Ovary (tissue), 7 donors: ENCODE measurements at regions not wholly inside any gene's neighbourhood (a gene's known extent, or its start where the extent isn't known, plus 50 kb on each side); places are given as distances from the start of the nearest gene placed in this dataset.

Source experiments
- DNase-seq, 5 donors: peaks; one replicate each; pipeline ENCODE4 v3.0.0-alpha.2; 2019 to 2020
- H3K27ac ChIP-seq, 2 donors: fragments of 200-600 bp; one replicate each; pipeline versions ENCODE4 v1.5.1 to v1.8.0; 2019 to 2022
- H3K27me3 ChIP-seq: fragments of 200-600 bp; one replicate; pipeline ENCODE4 v1.8.0; 2022
- H3K36me3 ChIP-seq: fragments of 200-600 bp; sonication (generic); one replicate; pipeline ENCODE4 v1.5.1; 2019
- H3K4me1 ChIP-seq: one replicate; pipeline ENCODE4 v1.8.1; 2013; ENCODE audit warnings: mild to moderate bottlenecking, moderate library complexity; ENCODE audit not compliant: insufficient read depth
- H3K4me3 ChIP-seq: fragments of 200-600 bp; sonication (generic); one replicate; pipeline ENCODE4 v1.5.1; 2017
- H3K9me3 ChIP-seq, 2 donors: fragments of 200-600 bp in 1 of 2; sonication (generic) in 1 of 2; one replicate each; pipeline versions ENCODE4 v1.5.1 to v1.8.1; 2013 to 2019; ENCODE audit warnings: mild to moderate bottlenecking in 1 of 2, moderate library complexity in 1 of 2
- EP300 ChIP-seq: sonication (generic); formaldehyde crosslinking; IDR thresholded peaks from one replicate; pipeline ENCODE4 v1.6.1; 2017; ENCODE audit warnings: antibody characterized with exemption
- POLR2A ChIP-seq: fragments of 450-650 bp; IDR thresholded peaks from one replicate; pipeline ENCODE4 v1.6.1; 2017; ENCODE audit warnings: antibody characterized with exemption, mild to moderate bottlenecking, moderate library complexity
- WGBS, 3 donors: extraction: QIAGEN DNeasy Blood & Tissue Kit in 1 of 3; methylation state at CpG; one replicate each; pipeline versions ENCODE4 v1.1.5 to v1.1.7; 2013 to 2017; 5-methylcytosine and 5-hydroxymethylcytosine counted together
- intact Hi-C, 4 donors: fragments of 100-400 bp; cut with DNase I; formaldehyde crosslinking; loops; one replicate each; pipeline versions ENCODE4 v1.11.0 to v1.15.1; 2022 to 2023
- TF ChIP-seq, protein P1 (sequence below), 3 donors: fragments of 450-650 bp in 2 of 3; fragments of 200-600 bp in 1 of 3; IDR thresholded peaks; one replicate each; pipeline versions ENCODE4 v1.5.1 to v1.8.0; 2016 to 2022; ENCODE audit warnings: antibody characterized with exemption in 3 of 3, mild to moderate bottlenecking in 1 of 3
- donor health status: DM: no; HTN: no; CAD: no; lungs with moderate emphysema.
- donor health status: DM: no; HTN: no; CAD: no.
- donor health status: Bipolar disorder and iron deficiency.
- donor health status: DM: no; HTN: no; CAD: no.
- donor health status: DM: yes; HTN: yes; CAD: no.

DNA sequence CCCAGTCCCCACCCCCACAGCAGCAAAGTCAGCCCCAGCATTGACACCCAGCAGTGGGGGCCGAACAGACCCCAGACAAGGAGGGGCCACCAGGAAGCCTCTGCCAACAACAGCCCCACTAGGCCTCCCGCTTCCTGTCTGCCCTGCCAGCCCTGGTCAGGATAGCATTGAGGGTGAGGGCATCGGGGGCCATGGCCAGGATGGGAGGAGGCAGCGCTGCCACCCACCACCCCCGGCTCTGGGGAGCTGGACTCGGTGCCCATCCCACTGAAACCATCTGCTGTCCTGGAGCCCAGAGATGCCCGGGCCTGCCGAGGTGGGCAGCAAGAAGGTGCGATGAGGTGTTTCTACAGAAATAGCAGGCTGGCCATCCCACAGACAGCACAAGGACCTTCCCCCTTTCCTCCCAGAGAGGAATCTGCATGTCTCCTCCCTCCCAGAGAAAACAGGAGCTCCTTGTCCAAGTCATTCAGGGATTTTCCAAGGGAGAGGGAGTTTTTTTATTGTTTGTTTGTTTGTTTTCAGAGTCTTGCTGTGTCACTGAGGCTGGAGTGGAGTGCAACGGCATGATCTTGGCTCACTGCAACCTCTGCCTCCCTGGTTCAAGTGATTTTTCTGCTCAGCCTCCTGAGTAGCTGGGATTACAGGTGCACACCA lies 62.1 kb upstream of the BHLHE23 start:
- Histone ChIP-seq H3K27me3 (no peaks in the 10 kb centered on the region), H3K9me3 (no peaks in the 10 kb centered on the region), H3K4me1 (no peaks in the 10 kb centered on the region), H3K36me3 (no peaks in the 10 kb centered on the region), H3K4me3 (no peak overlapping the region), H3K27ac (no peak overlapping the region)
- 64 to 76% (median 73%) methylated on average over 8 to 10 of the region's 10 CpGs for WGBS, 3 donors
- no peak for DNase-seq
- TF ChIP-seq EP300: no peak
- TF ChIP-seq, protein P1, sequence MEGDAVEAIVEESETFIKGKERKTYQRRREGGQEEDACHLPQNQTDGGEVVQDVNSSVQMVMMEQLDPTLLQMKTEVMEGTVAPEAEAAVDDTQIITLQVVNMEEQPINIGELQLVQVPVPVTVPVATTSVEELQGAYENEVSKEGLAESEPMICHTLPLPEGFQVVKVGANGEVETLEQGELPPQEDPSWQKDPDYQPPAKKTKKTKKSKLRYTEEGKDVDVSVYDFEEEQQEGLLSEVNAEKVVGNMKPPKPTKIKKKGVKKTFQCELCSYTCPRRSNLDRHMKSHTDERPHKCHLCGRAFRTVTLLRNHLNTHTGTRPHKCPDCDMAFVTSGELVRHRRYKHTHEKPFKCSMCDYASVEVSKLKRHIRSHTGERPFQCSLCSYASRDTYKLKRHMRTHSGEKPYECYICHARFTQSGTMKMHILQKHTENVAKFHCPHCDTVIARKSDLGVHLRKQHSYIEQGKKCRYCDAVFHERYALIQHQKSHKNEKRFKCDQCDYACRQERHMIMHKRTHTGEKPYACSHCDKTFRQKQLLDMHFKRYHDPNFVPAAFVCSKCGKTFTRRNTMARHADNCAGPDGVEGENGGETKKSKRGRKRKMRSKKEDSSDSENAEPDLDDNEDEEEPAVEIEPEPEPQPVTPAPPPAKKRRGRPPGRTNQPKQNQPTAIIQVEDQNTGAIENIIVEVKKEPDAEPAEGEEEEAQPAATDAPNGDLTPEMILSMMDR (IDR thresholded peaks at IDR 0.05): no peak
- TF ChIP-seq POLR2A: no peak
- intact Hi-C loops: no loop called here

DNA sequence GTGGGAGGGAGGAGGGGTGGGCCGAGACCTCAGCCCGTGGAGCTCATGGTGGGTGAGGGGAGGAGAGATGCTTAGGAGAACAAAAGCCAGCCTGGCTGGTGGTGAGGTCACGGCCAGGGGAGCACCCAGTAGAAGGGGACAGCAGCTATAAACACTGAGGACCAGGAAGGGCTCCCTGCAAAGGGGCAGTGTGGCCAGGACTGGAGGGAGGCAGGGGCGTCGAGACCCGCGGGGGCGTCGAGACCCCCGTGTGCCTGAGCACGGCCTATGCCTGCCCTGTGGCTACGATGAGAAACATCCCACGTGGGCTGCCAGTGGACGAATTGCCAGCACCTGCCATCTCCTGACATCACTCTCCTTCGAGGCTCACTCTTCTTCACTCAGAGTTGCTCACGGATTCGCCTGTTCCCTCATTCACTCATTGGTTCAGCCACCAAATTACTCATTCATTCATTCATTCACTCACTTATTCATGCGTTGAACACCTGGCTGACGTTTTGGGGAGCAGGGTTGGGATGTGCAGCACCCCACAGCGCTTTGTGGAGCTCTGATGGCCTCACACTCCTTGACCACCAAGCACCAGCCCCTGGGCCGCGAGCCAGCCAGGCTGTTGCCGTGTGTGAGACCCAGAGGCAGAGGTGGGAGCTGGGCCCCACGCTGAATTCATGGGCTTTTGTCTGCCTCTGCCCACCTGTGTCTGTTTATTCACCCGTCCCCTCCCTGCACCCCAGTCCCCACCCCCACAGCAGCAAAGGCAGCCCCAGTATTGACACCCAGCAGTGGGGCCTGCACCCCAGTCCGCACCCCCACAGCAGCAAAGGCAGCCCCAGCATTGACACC lies 61.2 kb upstream of the BHLHE23 start:
- H3K4me3 ChIP-seq: no peak overlapping the region
- DNase-seq: no peak
- intact Hi-C loops: no loop called here
- H3K4me1 ChIP-seq: no peaks in the 10 kb centered on the region
- H3K27ac ChIP-seq: no peak overlapping the region
- TF ChIP-seq EP300: no peak
- no peak for TF ChIP-seq POLR2A
- TF ChIP-seq, protein P1 (IDR thresholded peaks at IDR 0.05): no peak
- no peaks in the 10 kb centered on the region for H3K9me3 ChIP-seq
- 60 to 73% (median 62%) methylated on average over 25 to 26 of the region's 26 CpGs for WGBS, 3 donors
- H3K36me3 ChIP-seq: no peaks in the 10 kb centered on the region
- no peaks in the 10 kb centered on the region for H3K27me3 ChIP-seq

GRCh38 chr20:63067266-63067635 lies 60.5 kb upstream of the BHLHE23 start:
- H3K4me1 ChIP-seq: no peaks in the 10 kb centered on the region
- H3K4me3 ChIP-seq: no peak overlapping the region
- DNase-seq: no peak
- intact Hi-C loops: no loop called here
- no peaks in the 10 kb centered on the region for H3K27me3 ChIP-seq
- WGBS, 3 donors: 57 to 66% (median 61%) methylated on average over 12 of the region's 12 CpGs
- H3K9me3 ChIP-seq: no peaks in the 10 kb centered on the region
- no peak overlapping the region for H3K27ac ChIP-seq
- TF ChIP-seq, protein P1 (IDR thresholded peaks at IDR 0.05): no peak
- no peak for TF ChIP-seq POLR2A
- no peaks in the 10 kb centered on the region for H3K36me3 ChIP-seq

DNA sequence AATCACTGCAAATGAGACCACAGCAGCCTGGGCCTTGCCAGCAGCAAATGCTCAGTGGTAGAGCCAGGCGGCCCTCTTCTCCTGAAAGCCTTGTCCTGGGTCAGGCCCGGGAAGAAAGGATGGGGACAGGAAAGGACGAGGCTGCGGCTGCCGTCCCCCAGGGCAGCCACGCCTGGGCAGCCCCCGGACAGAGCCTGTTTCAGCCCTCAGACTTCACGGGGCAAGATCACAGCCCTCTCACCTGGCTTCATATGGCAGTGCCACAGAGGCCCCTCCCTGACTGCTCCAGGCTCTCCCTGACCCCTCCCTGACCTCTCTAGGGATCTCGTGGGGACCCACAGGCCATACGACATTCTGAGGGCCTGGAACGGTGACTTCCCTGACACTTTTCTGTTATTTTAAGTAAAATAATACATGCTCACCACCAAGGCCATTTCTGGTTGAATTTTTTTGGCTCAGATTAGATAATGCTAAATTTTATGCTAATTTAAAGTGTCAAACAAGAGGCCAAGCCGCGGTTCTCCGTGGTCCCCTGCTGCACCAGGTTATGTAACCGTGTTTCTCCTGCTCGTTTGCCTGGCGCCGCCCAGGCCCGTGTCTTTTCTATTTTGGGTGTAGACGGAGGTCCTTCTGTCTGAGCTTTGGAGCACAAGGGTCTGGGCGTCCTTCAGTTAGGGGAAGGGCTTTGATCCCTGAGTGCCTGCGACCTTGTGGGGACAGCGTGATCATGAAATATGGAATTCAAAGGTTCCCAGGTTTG lies 59.9 kb upstream of the BHLHE23 start:
- Histone ChIP-seq H3K4me3 (no peak overlapping the region), H3K4me1 (no peaks in the 10 kb centered on the region), H3K27me3 (no peaks in the 10 kb centered on the region), H3K9me3 (no peaks in the 10 kb centered on the region), H3K27ac (no peak overlapping the region), H3K36me3 (no peaks in the 10 kb centered on the region)
- DNase-seq: no peak
- intact Hi-C loops: no loop called here
- 54 to 58% (median 56%) methylated on average over 19 to 23 of the region's 23 CpGs for WGBS, 3 donors
- TF ChIP-seq EP300: no peak
- TF ChIP-seq, protein P1 (IDR thresholded peaks at IDR 0.05): no peak
- no peak for TF ChIP-seq POLR2A
